H9 (cell line): ENCODE measurements at regions not wholly inside any gene's neighbourhood (a gene's known extent, or its start where the extent isn't known, plus 50 kb on each side); places are given as distances from the start of the nearest gene placed in this dataset.

Experiments
- DNase-seq: peaks from one replicate; pipeline ENCODE4 v3.0.0-alpha.2; 2017
- H2AFZ ChIP-seq: one replicate; pipeline ENCODE4 v1.6.1; 2013; ENCODE audit warnings: mild to moderate bottlenecking, low read length, control low read depth, moderate library complexity
- H2AK5ac ChIP-seq: 2 replicates; pipeline ENCODE4 v1.6.1; 2013; ENCODE audit warnings: low read length, control low read depth, mixed read lengths; ENCODE audit not compliant: insufficient read length
- H2BK120ac ChIP-seq: one replicate; pipeline ENCODE4 v1.6.1; 2013; ENCODE audit warnings: low read depth, mild to moderate bottlenecking, low read length, control low read depth, inconsistent platforms; ENCODE audit not compliant: poor library complexity, severe bottlenecking
- H2BK12ac ChIP-seq: 2 replicates; pipeline ENCODE4 v1.6.1; 2013; ENCODE audit warnings: low read length, control low read depth, mixed read lengths, low read depth; ENCODE audit not compliant: insufficient read length
- H2BK15ac ChIP-seq: 2 replicates; pipeline ENCODE4 v1.6.1; 2013; ENCODE audit warnings: low read depth, low read length, control low read depth
- H2BK20ac ChIP-seq: one replicate; pipeline ENCODE4 v1.6.1; 2013; ENCODE audit warnings: low read depth, mild to moderate bottlenecking, low read length, control low read depth, inconsistent platforms; ENCODE audit not compliant: poor library complexity, severe bottlenecking
- H2BK5ac ChIP-seq: 2 replicates; pipeline ENCODE4 v1.6.1; 2013; ENCODE audit warnings: low read length, control low read depth, mixed read lengths; ENCODE audit not compliant: insufficient read length
- H3K14ac ChIP-seq: 2 replicates; pipeline ENCODE4 v1.6.1; 2013; ENCODE audit warnings: low read length, control low read depth; ENCODE audit not compliant: insufficient read depth
- H3K18ac ChIP-seq: 2 replicates; pipeline ENCODE4 v1.6.1; 2013; ENCODE audit warnings: low read depth, mild to moderate bottlenecking, mixed read lengths, low read length, control low read depth; ENCODE audit not compliant: insufficient read length
- H3K23ac ChIP-seq: 2 replicates; pipeline ENCODE4 v1.6.1; 2013; ENCODE audit warnings: low read length, control low read depth, mixed read lengths, low read depth; ENCODE audit not compliant: insufficient read length
- H3K23me2 ChIP-seq: 2 replicates; pipeline ENCODE4 v1.6.1; 2013; ENCODE audit warnings: low read depth, mild to moderate bottlenecking, mixed read lengths, low read length, control low read depth; ENCODE audit not compliant: insufficient read length, poor library complexity, severe bottlenecking
- H3K27ac ChIP-seq: 2 replicates; pipeline ENCODE4 v1.5.1; 2013; ENCODE audit warnings: low read length, control low read depth, mixed read lengths, low read depth; ENCODE audit not compliant: insufficient read length
- H3K27me3 ChIP-seq: 2 replicates; pipeline ENCODE4 v1.6.1; 2013; ENCODE audit warnings: low read length, control low read depth, inconsistent platforms; ENCODE audit not compliant: insufficient read depth
- H3K4ac ChIP-seq: 2 replicates; pipeline ENCODE4 v1.6.1; 2013; ENCODE audit warnings: low read depth, mild to moderate bottlenecking, control low read depth, inconsistent platforms, low read length, moderate library complexity
- H3K4me1 ChIP-seq: 2 replicates; pipeline ENCODE4 v1.6.1; 2013; ENCODE audit warnings: low read length, control low read depth, inconsistent platforms; ENCODE audit not compliant: insufficient read depth
- H3K4me2 ChIP-seq: 2 replicates; pipeline ENCODE4 v1.6.1; 2013; ENCODE audit warnings: low read length, control low read depth, mixed read lengths; ENCODE audit not compliant: insufficient read length, insufficient read depth
- H3K56ac ChIP-seq: 2 replicates; pipeline ENCODE4 v1.6.1; 2013; ENCODE audit warnings: low read depth, mild to moderate bottlenecking, mixed read lengths, low read length, control low read depth; ENCODE audit not compliant: insufficient read length
- H3K79me1 ChIP-seq: 2 replicates; pipeline ENCODE4 v1.6.1; 2013; ENCODE audit warnings: low read depth, mild to moderate bottlenecking, moderate library complexity, low read length, control low read depth, inconsistent platforms; ENCODE audit not compliant: insufficient read depth, poor library complexity, severe bottlenecking
- H3K79me2 ChIP-seq: 2 replicates; pipeline ENCODE4 v1.6.1; 2013; ENCODE audit warnings: low read length, control low read depth, inconsistent platforms; ENCODE audit not compliant: insufficient read depth
- H3K9ac ChIP-seq: 2 replicates; pipeline ENCODE4 v1.6.1; 2013; ENCODE audit warnings: low read length, control low read depth, mixed read lengths; ENCODE audit not compliant: insufficient read length; ENCODE audit errors: extremely low read depth
- H3K9me3 ChIP-seq: one replicate; pipeline ENCODE4 v1.6.1; 2013; ENCODE audit warnings: low read depth, low read length, inconsistent platforms; ENCODE audit not compliant: control insufficient read depth
- H3T11ph ChIP-seq: one replicate; pipeline ENCODE4 v1.6.1; 2013; ENCODE audit warnings: mild to moderate bottlenecking, low read length, control low read depth, inconsistent platforms
- H4K20me1 ChIP-seq: one replicate; pipeline ENCODE4 v1.6.1; 2013; ENCODE audit not compliant: control insufficient read depth, insufficient read length, insufficient read depth
- H4K5ac ChIP-seq: 2 replicates; pipeline ENCODE4 v1.6.1; 2013; ENCODE audit warnings: low read depth, mild to moderate bottlenecking, mixed read lengths, low read length, control low read depth; ENCODE audit not compliant: insufficient read length
- H4K8ac ChIP-seq: replicated peaks from 2 replicates; pipeline ENCODE4 v1.6.1; 2013; ENCODE audit warnings: low read length, control low read depth, mixed read lengths, low read depth; ENCODE audit not compliant: insufficient read length
- H4K91ac ChIP-seq: 2 replicates; pipeline ENCODE4 v1.6.1; 2013; ENCODE audit warnings: low read depth, mild to moderate bottlenecking, moderate library complexity, mixed read lengths, low read length, control low read depth; ENCODE audit not compliant: insufficient read length
- H3K27ac Mint-ChIP-seq, 3 experiments: 2 replicates in 2 of 3; 3 replicates in 1 of 3; pipeline ENCODE4 v1.8.0; 2020 to 2021; ENCODE audit warnings: mixed read lengths in 3 of 3, mild to moderate bottlenecking in 1 of 3, moderate library complexity in 1 of 3
- H3K27me3 Mint-ChIP-seq: 2 replicates; pipeline ENCODE4 v1.8.0; 2021; ENCODE audit warnings: low read depth, mild to moderate bottlenecking, moderate library complexity, mixed read lengths
- H3K36me3 Mint-ChIP-seq, 3 experiments: 2 replicates in 2 of 3; 3 replicates in 1 of 3; pipeline ENCODE4 v1.8.0; 2020 to 2021; ENCODE audit warnings: low read depth in 3 of 3, mixed read lengths in 3 of 3; ENCODE audit not compliant: insufficient read depth in 1 of 3
- H3K4me1 Mint-ChIP-seq, 2 experiments: 2 replicates each; pipeline ENCODE4 v1.8.0; 2020; ENCODE audit warnings: mixed read lengths in 2 of 2
- H3K4me3 Mint-ChIP-seq, 2 experiments: 2 replicates in 1 of 2; 3 replicates in 1 of 2; pipeline ENCODE4 v1.8.0; 2020 to 2021; ENCODE audit warnings: mild to moderate bottlenecking in 2 of 2, mixed read lengths in 2 of 2, moderate library complexity in 1 of 2
- H3K9me3 Mint-ChIP-seq, 2 experiments: 2 replicates in 1 of 2; 3 replicates in 1 of 2; pipeline ENCODE4 v1.8.0; 2020; ENCODE audit warnings: mild to moderate bottlenecking in 2 of 2, mixed read lengths in 2 of 2, moderate library complexity in 1 of 2
- WGBS: extraction: QIAGEN DNeasy Blood & Tissue Kit; methylation state at CpG from one replicate; pipeline ENCODE4 v1.1.7; 2013; ENCODE audit warnings: missing lambda C conversion rate, low lambda C conversion rate, mixed read lengths; ENCODE audit not compliant: insufficient read length; ENCODE audit errors: extremely low coverage; 5-methylcytosine and 5-hydroxymethylcytosine counted together
- TF ChIP-seq, protein P1 (sequence below): fragments of 200-600 bp; sonication (generic); conservative IDR thresholded peaks from 3 replicates; pipeline ENCODE4 v1.8.0; 2021; ENCODE audit warnings: antibody characterized with exemption, mild to moderate bottlenecking

DNA sequence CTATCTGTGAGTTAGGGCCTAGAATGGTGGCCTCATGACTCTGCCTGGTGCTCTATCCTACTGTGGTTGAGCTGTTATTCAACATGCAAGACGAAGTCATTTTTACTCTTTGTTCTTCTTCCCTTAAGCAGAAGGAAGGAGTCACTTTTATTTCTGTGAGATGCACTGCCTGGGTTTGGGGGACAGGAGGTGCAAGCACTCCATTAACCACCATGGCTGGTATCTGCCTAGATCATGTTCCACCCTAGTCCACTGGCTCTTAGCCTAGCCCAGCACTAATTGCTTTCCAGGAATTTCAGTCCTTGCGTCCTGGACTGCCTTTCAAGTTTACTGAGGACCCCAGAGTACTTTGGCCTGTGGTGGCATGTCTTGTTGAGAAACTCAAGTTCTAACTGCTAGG, 1182.7 kb downstream of the FSTL5 start:
- H3K18ac ChIP-seq = no peak overlapping the region
- no peak overlapping the region for H3K27ac ChIP-seq
- no peaks in the 10 kb centered on the region for H3K79me1 ChIP-seq
- H3K79me2 ChIP-seq = no peaks in the 10 kb centered on the region
- no peak overlapping the region for H2BK120ac ChIP-seq
- no peak overlapping the region for H3K56ac ChIP-seq
- no peak overlapping the region for H2AFZ ChIP-seq
- no peaks in the 10 kb centered on the region for H3K23me2 ChIP-seq
- H3K27me3 ChIP-seq = no peaks in the 10 kb centered on the region
- H2BK5ac ChIP-seq = no peak overlapping the region
- no peak overlapping the region for H3K14ac ChIP-seq
- no peaks in the 10 kb centered on the region for H4K20me1 ChIP-seq
- H3K4me1 ChIP-seq = no peaks in the 10 kb centered on the region
- no peak overlapping the region for H3K4ac ChIP-seq
- H3K4me2 ChIP-seq = no peak overlapping the region
- Mint-ChIP-seq H3K36me3 (no peaks in the 10 kb centered on the region), H3K27me3 (no peaks in the 10 kb centered on the region), H3K27ac (no peak overlapping the region; a peak in 1 of 7 replicates), H3K9me3 (no peaks in the 10 kb centered on the region; a peak in 1 of 5 replicates), H3K4me3 (no peak overlapping the region), H3K4me1 (no peaks in the 10 kb centered on the region)
- no peak overlapping the region for H2BK12ac ChIP-seq
- no peak overlapping the region for H4K5ac ChIP-seq
- no peak overlapping the region for H2AK5ac ChIP-seq
- no peak overlapping the region for H4K91ac ChIP-seq
- no peak overlapping the region for H3K9ac ChIP-seq
- no peak overlapping the region for H2BK15ac ChIP-seq
- TF ChIP-seq, protein P1, sequence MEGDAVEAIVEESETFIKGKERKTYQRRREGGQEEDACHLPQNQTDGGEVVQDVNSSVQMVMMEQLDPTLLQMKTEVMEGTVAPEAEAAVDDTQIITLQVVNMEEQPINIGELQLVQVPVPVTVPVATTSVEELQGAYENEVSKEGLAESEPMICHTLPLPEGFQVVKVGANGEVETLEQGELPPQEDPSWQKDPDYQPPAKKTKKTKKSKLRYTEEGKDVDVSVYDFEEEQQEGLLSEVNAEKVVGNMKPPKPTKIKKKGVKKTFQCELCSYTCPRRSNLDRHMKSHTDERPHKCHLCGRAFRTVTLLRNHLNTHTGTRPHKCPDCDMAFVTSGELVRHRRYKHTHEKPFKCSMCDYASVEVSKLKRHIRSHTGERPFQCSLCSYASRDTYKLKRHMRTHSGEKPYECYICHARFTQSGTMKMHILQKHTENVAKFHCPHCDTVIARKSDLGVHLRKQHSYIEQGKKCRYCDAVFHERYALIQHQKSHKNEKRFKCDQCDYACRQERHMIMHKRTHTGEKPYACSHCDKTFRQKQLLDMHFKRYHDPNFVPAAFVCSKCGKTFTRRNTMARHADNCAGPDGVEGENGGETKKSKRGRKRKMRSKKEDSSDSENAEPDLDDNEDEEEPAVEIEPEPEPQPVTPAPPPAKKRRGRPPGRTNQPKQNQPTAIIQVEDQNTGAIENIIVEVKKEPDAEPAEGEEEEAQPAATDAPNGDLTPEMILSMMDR = peak; percentile 31; the same call in 1 of the 3 replicates
- DNase-seq = no peak
- no peak overlapping the region for H3T11ph ChIP-seq
- WGBS = no CpG with 5 or more reads among the region's 2 CpGs
- no peak overlapping the region for H2BK20ac ChIP-seq
- no peak overlapping the region for H3K23ac ChIP-seq
- no peaks in the 10 kb centered on the region for H3K9me3 ChIP-seq
- no peak overlapping the region for H4K8ac ChIP-seq
